ENCODE measurements at regions not wholly inside any gene's neighbourhood (a gene's known extent, or its start where the extent isn't known, plus 50 kb on each side); places are given as distances from the start of the nearest gene placed in this dataset.

GRCh38 chr6:103191391-103192093, 1668.2 kb downstream of the HACE1 start:
- no peak for DNase-seq (ENCODE audit: low read depth)
- TF ChIP-seq, protein P1, sequence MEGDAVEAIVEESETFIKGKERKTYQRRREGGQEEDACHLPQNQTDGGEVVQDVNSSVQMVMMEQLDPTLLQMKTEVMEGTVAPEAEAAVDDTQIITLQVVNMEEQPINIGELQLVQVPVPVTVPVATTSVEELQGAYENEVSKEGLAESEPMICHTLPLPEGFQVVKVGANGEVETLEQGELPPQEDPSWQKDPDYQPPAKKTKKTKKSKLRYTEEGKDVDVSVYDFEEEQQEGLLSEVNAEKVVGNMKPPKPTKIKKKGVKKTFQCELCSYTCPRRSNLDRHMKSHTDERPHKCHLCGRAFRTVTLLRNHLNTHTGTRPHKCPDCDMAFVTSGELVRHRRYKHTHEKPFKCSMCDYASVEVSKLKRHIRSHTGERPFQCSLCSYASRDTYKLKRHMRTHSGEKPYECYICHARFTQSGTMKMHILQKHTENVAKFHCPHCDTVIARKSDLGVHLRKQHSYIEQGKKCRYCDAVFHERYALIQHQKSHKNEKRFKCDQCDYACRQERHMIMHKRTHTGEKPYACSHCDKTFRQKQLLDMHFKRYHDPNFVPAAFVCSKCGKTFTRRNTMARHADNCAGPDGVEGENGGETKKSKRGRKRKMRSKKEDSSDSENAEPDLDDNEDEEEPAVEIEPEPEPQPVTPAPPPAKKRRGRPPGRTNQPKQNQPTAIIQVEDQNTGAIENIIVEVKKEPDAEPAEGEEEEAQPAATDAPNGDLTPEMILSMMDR (IDR thresholded peaks at IDR 0.05; ENCODE audit: insufficient read depth, low read depth, low read length): no peak
- H3K4me3 ChIP-seq (ENCODE audit: low read depth, low read length): no peak overlapping the region

- no peak for DNase-seq (ENCODE audit: low read depth)
- TF ChIP-seq, protein P1 (IDR thresholded peaks at IDR 0.05; ENCODE audit: insufficient read depth, low read depth, low read length): no peak
These were observed 1674.9 kb downstream of the HACE1 start for GRCh38 chr6:103184776-103185175.

GRCh38 chr6:103183831-103184411, 1675.8 kb downstream of the HACE1 start:
- H3K4me3 ChIP-seq (ENCODE audit: low read depth, low read length): no peak overlapping the region
- TF ChIP-seq, protein P1 (IDR thresholded peaks at IDR 0.05; ENCODE audit: insufficient read depth, low read depth, low read length): no peak
- no peak for DNase-seq (ENCODE audit: low read depth)

More at GRCh38 chr6:103184776-103185175, 1674.9 kb downstream of the HACE1 start:
- H3K4me3 ChIP-seq (ENCODE audit: low read depth, low read length): no peak overlapping the region

GRCh38 chr6:103178193-103178592, 1681.5 kb downstream of the HACE1 start:
- no peak overlapping the region for H3K4me3 ChIP-seq (ENCODE audit: low read depth, low read length)
- DNase-seq (ENCODE audit: low read depth): no peak
- TF ChIP-seq, protein P1 (IDR thresholded peaks at IDR 0.05; ENCODE audit: insufficient read depth, low read depth, low read length): no peak

- no peak overlapping the region for H3K4me3 ChIP-seq (ENCODE audit: low read depth, low read length)
- no peak for DNase-seq (ENCODE audit: low read depth)
- TF ChIP-seq, protein P1 (IDR thresholded peaks at IDR 0.05; ENCODE audit: insufficient read depth, low read depth, low read length): no peak
These were observed 1681.9 kb downstream of the HACE1 start for GRCh38 chr6:103177791-103178190.

DNA sequence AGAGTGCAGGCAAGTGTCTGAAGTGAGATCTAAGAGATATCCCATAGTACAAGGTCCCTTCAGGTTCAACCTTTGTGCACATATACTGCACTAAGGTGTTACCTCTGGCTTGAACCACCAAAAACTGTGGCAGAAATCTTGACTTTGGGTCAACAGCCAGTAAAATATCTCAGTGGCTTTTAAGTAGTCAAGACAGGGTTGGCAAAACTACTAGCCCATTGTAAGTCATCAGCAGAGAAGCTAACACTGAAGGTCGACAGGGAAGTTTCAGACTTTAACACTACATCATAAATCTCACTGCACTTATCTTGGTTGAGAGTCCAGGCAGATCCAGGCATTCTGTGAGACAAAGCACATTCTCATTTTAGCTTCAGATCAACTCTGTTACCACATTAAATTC, 1684.7 kb downstream of the HACE1 start:
- TF ChIP-seq, protein P1 (IDR thresholded peaks at IDR 0.05; ENCODE audit: insufficient read depth, low read depth, low read length): no peak
- DNase-seq (ENCODE audit: low read depth): no peak
- no peak overlapping the region for H3K4me3 ChIP-seq (ENCODE audit: low read depth, low read length)

All from fibroblast of villous mesenchyme (primary cell).